ENCODE measurements at regions not wholly inside any gene's neighbourhood (a gene's known extent, or its start where the extent isn't known, plus 50 kb on each side); places are given as distances from the start of the nearest gene placed in this dataset.

GRCh38 chr1:182118851-182119250, 57.3 kb upstream of the ZNF648 start:
- DNase-seq, result no peak

- DNase-seq, result no peak
Observed at GRCh38 chr1:182114627-182115023, 53.1 kb upstream of the ZNF648 start.

- DNase-seq, result no peak
Observed at GRCh38 chr1:182113879-182114626, 52.5 kb upstream of the ZNF648 start.

DNA sequence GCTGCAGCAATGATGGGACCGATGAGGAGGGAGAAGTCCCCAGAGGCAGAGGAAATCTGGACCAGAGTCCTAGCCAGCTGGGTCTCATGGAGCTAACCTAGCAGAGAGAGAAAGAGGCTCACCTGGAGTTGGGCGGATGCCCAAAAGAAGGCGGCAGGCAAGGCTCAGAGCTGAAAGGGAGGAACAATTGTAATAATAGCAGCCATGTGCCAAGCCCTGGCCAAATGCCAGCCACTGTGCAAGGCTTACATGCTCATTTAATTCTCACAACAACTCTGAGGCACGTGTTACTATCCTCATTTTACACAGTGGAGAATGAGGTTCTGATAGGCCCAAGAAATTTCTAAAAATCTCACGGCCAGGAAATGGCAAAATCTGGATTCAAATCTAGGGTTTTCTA, 50.0 kb upstream of the ZNF648 start:
- DNase-seq, result no peak

Data from stimulated activated CD4-positive, alpha-beta T cell treated with anti-CD3 and anti-CD28 coated beads, Interleukin-4, amount 100 ng/mL, for 24 hours (primary cell).